ENCODE measurements at regions not wholly inside any gene's neighbourhood (a gene's known extent, or its start where the extent isn't known, plus 50 kb on each side); places are given as distances from the start of the nearest gene placed in this dataset.
A peak's percentile ranks its signal among the peaks of the same experiment; 100 is the strongest.

DNA sequence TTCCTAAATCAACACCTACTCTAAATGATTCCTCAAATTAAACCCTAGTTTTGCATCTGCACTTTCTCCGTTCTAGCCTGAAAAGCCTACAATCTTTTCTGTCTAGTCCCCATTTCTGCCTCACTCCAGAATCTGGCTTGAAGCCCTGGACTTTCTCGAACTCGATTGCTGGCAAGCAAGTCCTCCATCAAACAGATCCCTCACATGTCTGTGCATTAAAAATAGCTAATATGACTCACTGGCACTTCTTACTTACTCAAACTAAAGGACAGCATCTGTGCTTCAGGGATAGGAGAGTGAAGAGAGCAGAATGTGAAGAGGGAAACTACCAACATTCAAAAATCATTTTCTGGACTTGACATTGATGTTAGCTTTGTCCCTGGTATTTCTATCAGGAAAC, 51.8 kb upstream of the CXADR start:
- Histone ChIP-seq H3K4me3 (no peak overlapping the region), H3K4me1 (ENCODE audit: low read depth) (no peaks in the 10 kb centered on the region), H3K36me3 (ENCODE audit: low read depth) (no peaks in the 10 kb centered on the region), H3K9me3 (no peaks in the 10 kb centered on the region)
- no peak for TF ChIP-seq CTCF (IDR thresholded peaks at IDR 0.05)
- intact Hi-C loops (cut with DNase I, micrococcal nuclease): no loop called here
- DNase-seq: no peak
- no peak for ATAC-seq

- H3K36me3 ChIP-seq (ENCODE audit: low read depth): no peaks in the 10 kb centered on the region
Observed at GRCh38 chr21:17461582-17461981, 51.3 kb upstream of the CXADR start.

GRCh38 chr21:17462276-17462981, 50.4 kb upstream of the CXADR start:
- no peak overlapping the region for H3K4me3 ChIP-seq
- intact Hi-C loops (cut with DNase I, micrococcal nuclease): no loop called here

More at GRCh38 chr21:17461582-17461981, 51.3 kb upstream of the CXADR start:
- DNase-seq (no peak), ATAC-seq (no peak)
- TF ChIP-seq CTCF (IDR thresholded peaks at IDR 0.05): no peak
- H3K9me3 ChIP-seq: no peaks in the 10 kb centered on the region
- no peak overlapping the region for H3K4me3 ChIP-seq
- intact Hi-C loops (cut with DNase I, micrococcal nuclease): no loop called here
- H3K4me1 ChIP-seq (ENCODE audit: low read depth): no peaks in the 10 kb centered on the region

More at GRCh38 chr21:17462276-17462981, 50.4 kb upstream of the CXADR start:
- Histone ChIP-seq H3K4me1 (ENCODE audit: low read depth) (no peaks in the 10 kb centered on the region), H3K36me3 (ENCODE audit: low read depth) (no peaks in the 10 kb centered on the region), H3K9me3 (no peaks in the 10 kb centered on the region)
- peak; percentile 78 to 89 (median 81) for DNase-seq
- peak; percentile 93 for ATAC-seq
- no peak for TF ChIP-seq CTCF (IDR thresholded peaks at IDR 0.05)

Small RNA genes lying in the stretch of these regions (microRNA-seq; reads per million reads assigned to microRNA genes)
- gene MIR125B2: 94.1 reads per million, percentile 61 among the genes with 10 or more reads in this experiment
- 10,042 reads per million, percentile 95 among the genes with 10 or more reads in this experiment for gene MIR99A
- gene MIRLET7C: 2,241 reads per million, percentile 87 among the genes with 10 or more reads in this experiment

All from mucosa of descending colon (tissue), 3 donors.